SIG-M5 (cell line): ENCODE measurements at regions not wholly inside any gene's neighbourhood (a gene's known extent, or its start where the extent isn't known, plus 50 kb on each side); places are given as distances from the start of the nearest gene placed in this dataset.
A peak's percentile ranks its signal among the peaks of the same experiment; 100 is the strongest.

Experiments
- DNase-seq: peaks from one replicate; lab custom pipeline; 2025; lab: John Stamatoyannopoulos, UW

- no peak for DNase-seq
Measured at GRCh38 chr4:115353370-115353769, 239.9 kb upstream of the NDST4 start.

DNA sequence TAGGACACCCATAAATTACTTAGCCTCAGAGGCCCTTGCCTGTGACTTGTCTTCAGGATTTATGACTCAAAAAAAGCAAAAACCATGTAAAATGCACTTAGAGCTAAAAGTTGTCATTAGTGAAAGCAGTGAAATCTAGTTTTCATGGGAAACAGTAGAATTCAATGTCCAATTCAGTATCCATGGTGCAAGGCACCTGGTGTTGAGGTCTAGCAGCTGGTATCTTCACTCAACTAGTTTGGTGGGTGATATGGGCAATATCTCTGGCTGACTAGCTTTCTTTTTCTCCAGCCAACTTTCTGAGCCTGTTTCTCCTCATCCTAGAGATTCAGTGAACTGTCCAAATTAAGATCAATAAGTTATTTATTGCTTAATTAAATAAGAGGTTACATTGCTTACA is 229.8 kb upstream of the NDST4 start:
- no peak for DNase-seq

GRCh38 chr4:115334736-115335411 is 221.5 kb upstream of the NDST4 start:
- DNase-seq = no peak

DNA sequence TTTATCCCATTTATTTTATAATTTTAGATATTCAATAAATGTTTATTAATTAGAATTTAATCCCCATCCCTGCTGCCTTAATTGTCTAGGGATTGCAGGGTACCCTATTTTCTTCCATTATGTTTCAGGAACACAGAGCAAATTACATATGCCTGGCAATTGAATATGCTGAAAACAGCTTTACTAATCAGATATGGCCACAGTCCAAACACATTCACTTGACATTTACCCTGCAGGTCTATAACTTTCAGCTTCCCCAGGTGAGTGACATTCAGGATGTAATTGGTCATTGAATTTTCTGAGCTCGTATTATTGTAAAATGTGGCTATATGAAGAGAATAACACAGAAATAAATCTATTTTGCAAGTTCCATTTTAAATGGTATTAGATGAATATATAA is 218.7 kb upstream of the NDST4 start:
- DNase-seq = no peak

DNA sequence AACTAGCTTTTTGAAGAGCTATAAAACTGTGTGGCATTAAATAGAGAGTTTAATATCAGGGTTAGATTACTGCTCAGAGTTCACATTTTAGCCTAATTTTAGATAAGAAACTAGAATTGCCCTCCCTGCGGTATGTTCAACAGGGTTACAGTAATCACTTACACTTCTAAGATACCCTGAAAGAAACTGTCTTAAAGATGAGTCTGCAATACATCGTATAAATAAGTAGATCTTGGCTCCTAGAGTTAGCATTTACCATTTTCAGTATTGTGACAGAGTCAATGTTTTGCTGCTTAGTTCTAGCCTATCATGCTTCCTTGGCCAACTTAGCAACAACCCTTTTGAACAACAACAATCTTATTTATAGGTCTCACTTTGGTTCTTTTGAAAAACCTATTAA is 217.8 kb upstream of the NDST4 start:
- DNase-seq = no peak

DNA sequence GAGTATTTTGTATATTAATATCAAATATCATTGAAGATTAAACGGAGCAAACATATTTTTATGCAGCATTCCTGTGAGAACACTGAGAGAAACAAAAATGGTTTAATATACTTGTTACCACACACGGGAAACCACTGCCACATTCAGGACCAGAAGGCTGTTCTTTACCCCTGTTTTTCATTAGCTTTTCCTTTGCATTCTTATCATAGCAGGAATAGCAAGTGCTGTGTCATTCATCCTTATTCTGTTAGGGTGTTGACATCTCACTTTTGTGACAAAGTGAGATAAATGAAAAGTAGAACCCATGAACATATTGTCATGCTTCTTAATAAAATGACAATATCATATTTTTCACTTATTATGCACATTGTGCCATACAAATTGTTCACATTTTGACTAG is 212.4 kb upstream of the NDST4 start:
- DNase-seq = no peak

- no peak for DNase-seq
Measured at GRCh38 chr4:115323106-115323707, 209.8 kb upstream of the NDST4 start.

DNA sequence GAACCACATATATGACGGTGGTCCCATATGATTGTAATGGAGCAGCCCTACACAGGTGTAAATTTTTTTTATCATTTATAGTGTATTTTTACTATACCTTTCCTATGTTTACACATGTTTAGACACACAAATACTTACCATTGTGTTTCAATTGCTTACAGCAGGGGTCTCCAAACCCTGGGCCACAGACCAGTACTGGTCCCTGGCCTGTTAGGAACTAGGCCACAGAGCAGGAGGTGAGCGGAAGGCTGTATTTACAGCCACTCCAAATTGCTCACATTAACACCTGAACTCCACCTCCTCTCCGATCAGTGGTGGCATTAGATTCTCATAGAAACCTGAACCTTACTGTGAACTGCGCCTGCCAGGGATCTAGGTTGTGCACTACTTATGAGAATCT is 201.8 kb upstream of the NDST4 start:
- no peak for DNase-seq

- DNase-seq = no peak
Measured at GRCh38 chr4:115310641-115311040, 197.2 kb upstream of the NDST4 start.

DNA sequence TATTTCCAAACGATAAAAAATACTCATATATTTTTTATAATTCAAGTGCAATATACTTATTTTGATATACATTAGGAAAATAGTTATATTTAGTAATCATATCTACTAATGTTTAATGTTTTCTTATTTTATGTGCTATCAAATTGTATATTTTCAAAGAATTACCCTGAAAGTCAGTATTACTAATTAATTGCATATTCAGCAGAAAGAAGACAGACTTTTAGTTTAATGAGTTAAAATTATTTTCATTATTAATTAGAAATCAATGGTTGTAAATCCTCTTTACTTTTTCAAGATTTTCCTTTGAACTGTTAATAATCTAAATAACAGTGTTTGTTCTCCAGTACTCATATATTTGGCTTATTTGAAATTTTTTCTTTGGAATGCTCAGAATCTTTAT is 181.3 kb upstream of the NDST4 start:
- no peak for DNase-seq

DNA sequence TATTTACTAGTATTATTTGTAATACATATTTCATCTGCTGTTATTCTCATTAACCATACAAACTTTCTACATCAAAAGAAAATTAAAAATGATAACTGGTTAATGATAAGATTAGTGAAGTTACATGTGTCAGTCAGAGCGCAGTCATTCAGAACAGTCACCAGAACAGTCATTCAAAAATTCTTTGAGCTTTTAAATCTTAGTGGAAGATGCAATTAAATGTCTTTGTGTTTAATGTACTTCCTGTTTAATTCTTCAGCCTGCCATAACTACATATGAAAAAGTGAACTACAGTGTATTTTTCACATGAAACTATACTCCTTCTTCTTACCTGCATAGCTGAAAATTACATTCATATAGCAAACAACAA is 179.7 kb upstream of the NDST4 start:
- no peak for DNase-seq

GRCh38 chr4:115292320-115293092 is 179.1 kb upstream of the NDST4 start:
- DNase-seq = no peak

DNA sequence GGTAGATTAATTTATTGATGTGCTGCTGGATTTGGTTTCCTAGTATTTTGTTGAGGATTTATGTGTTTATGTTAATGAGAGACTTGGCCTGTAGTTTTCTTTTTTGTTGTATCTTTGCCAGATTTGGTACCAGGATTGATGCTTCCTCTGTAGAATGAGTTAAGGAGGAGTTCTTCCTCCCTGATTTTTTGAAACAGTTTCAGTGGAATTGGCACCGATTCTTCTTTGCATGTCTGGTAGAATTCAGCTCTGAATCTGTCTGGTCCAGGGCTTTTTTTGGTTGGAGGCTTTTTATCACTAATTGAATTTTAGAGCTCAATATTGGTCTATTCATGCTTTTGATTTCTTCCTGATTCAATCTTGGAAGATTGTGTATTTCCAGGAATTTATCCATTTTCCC is 174.0 kb upstream of the NDST4 start:
- no peak for DNase-seq

DNA sequence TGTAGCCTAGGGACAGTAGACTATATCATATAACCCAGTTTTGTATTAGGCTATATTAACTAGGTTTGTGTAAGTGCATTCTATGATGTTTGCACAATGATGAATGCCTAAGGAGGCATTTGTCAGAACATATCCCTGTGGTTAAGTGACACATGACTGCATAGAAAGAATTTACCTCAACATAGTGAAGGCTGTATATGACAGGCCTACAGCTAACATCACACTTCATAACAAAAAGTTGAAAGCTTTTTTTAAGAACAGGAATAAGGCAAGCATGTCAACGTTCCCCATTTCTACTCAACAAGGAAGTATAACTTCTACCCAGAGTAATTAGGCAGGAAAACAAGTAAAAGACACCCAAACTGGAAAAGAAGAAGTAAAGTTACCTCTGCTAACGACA is 165.9 kb upstream of the NDST4 start:
- DNase-seq = no peak

- DNase-seq = no peak
Measured at GRCh38 chr4:115278830-115279229, 165.4 kb upstream of the NDST4 start.

- DNase-seq = no peak
Measured at GRCh38 chr4:115275615-115276014, 162.2 kb upstream of the NDST4 start.

DNA sequence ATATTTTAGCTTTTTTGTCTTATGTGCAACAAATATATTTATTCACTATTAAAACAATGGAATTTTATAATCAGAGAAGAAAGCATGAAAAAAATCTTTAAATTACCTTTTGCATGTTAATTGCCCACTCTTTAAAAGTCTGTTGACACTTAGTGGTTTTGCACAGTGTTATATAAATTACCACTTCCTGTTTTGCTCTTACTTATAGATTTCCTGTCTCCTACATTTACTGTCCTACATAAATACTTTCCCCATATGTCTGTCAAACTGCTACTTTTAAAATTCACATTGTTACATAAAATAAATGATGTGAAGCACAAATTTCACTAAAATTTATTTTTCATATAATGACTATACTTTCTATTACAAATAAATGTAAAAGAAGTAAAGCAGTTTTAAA is 161.1 kb upstream of the NDST4 start:
- peak; percentile 28 for DNase-seq

DNA sequence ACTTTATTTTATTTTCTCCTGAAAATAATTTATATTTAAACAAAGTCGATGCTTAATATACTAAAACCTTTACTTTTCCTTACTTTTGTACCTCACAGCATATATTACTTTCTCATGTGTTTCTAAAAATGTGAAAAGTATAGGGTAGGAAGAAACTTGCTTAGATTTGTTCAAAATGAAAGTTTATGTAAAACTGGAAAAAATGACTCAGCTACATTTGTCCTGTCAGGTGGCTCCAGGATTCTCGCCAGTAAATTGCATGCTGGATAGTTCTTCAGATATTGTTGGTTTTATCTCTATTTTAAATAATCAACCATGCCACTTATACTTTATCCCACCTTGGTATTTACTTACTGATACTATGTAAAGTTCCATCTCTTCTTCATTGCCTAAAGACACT is 159.2 kb upstream of the NDST4 start:
- DNase-seq = no peak

- DNase-seq = no peak
Measured at GRCh38 chr4:115272185-115272584, 158.8 kb upstream of the NDST4 start.

- DNase-seq = no peak
Measured at GRCh38 chr4:115260195-115260594, 146.8 kb upstream of the NDST4 start.

GRCh38 chr4:115259642-115260041 is 146.2 kb upstream of the NDST4 start:
- DNase-seq = no peak

- DNase-seq = no peak
Measured at GRCh38 chr4:115249808-115250207, 136.4 kb upstream of the NDST4 start.

DNA sequence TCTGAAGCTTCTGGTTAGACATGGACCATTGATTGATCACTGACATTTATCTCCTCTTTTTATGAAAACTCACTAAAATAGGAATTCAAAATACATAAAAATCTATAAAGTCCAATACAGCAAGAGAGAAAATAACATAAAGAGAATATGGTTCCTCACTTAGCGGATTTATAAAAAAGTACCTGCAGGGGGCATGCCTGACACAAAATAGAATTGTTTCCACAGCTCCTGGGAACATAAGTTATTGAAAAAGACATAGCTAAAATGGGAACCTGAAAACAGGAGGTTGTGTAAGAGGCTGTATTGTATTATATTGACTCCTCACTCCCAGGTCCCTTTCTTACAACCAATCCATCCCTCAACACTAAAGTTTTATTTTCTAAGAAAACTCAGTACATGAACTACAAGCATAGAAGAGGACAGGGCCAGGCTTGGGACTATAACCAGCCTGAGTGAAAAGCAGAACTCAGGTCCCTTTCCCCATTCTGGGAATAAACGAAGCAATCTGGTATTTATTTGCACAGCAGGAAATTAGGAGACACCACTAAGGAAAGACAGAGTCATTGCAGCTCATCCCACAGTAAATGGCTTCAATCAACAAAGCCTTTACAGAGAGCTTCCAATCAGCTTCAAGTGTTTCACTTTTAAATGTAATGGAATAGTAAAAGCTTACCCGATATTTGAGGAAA is 121.1 kb upstream of the NDST4 start:
- no peak for DNase-seq
